Stimulated activated naive CD8-positive, alpha-beta T cell treated with anti-CD3 and anti-CD28 coated beads, Interleukin-15, Interleukin-2, amounts not matched to agents 100 ng/mL and 50 ng/mL, for 24 hours (primary cell): ENCODE measurements at regions not wholly inside any gene's neighbourhood (a gene's known extent, or its start where the extent isn't known, plus 50 kb on each side); places are given as distances from the start of the nearest gene placed in this dataset.
"Not testable (repeated sequence)": the region's sequence is repeated elsewhere in the genome, so short reads cannot be mapped to it uniquely, and the experiment has no call there.

ENCODE experiments used
- H3K27ac Mint-ChIP-seq: one replicate; pipeline ENCODE4 v1.8.0; 2021; ENCODE audit warnings: mild to moderate bottlenecking, mixed read lengths
- H3K27me3 Mint-ChIP-seq: one replicate; pipeline ENCODE4 v1.8.0; 2021; ENCODE audit warnings: mixed read lengths
- H3K36me3 Mint-ChIP-seq: one replicate; pipeline ENCODE4 v1.8.0; 2021; ENCODE audit warnings: low read depth, mixed read lengths
- H3K4me1 Mint-ChIP-seq: one replicate; pipeline ENCODE4 v1.8.0; 2021; ENCODE audit warnings: low read depth, mixed read lengths
- H3K4me3 Mint-ChIP-seq: one replicate; pipeline ENCODE4 v1.8.0; 2021; ENCODE audit warnings: mild to moderate bottlenecking, mixed read lengths
- H3K9me3 Mint-ChIP-seq: one replicate; pipeline ENCODE4 v1.8.0; 2021; ENCODE audit warnings: mixed read lengths

GRCh38 chr5:71771191-71771590 is 52.1 kb downstream of the CARTPT start:
- H3K27me3 Mint-ChIP-seq: peaks cover 13% of the 10 kb centered on the region

GRCh38 chr5:71778678-71779276 is 59.7 kb downstream of the CARTPT start:
- Mint-ChIP-seq H3K36me3 (no peaks in the 10 kb centered on the region), H3K4me1 (peaks cover 16% of the 10 kb centered on the region), H3K4me3 (no peak overlapping the region), H3K9me3 (no peaks in the 10 kb centered on the region), H3K27ac (no peak overlapping the region), H3K27me3 (peaks cover 9% of the 10 kb centered on the region)

More at GRCh38 chr5:71771191-71771590, 52.1 kb downstream of the CARTPT start:
- H3K4me1 Mint-ChIP-seq: no peaks in the 10 kb centered on the region
- H3K4me3 Mint-ChIP-seq: no peak overlapping the region
- H3K36me3 Mint-ChIP-seq: no peaks in the 10 kb centered on the region
- no peak overlapping the region for H3K27ac Mint-ChIP-seq
- no peaks in the 10 kb centered on the region for H3K9me3 Mint-ChIP-seq

- Mint-ChIP-seq H3K27ac (no peak overlapping the region), H3K36me3 (no peaks in the 10 kb centered on the region), H3K4me1 (peaks cover 21% of the 10 kb centered on the region), H3K27me3 (peaks cover 12% of the 10 kb centered on the region), H3K9me3 (no peaks in the 10 kb centered on the region), H3K4me3 (no peak overlapping the region)
These were observed 61.5 kb downstream of the CARTPT start for GRCh38 chr5:71780597-71780996.

- Mint-ChIP-seq H3K36me3 (no peaks in the 10 kb centered on the region), H3K9me3 (no peaks in the 10 kb centered on the region), H3K4me1 (peaks cover 21% of the 10 kb centered on the region), H3K27ac (peak overlapping the region; percentile 64), H3K4me3 (peak overlapping the region; percentile 48), H3K27me3 (peaks cover 6% of the 10 kb centered on the region)
These were observed 63.3 kb downstream of the CARTPT start for GRCh38 chr5:71782393-71782770.

- Mint-ChIP-seq H3K36me3 (no peaks in the 10 kb centered on the region), H3K4me3 (peak overlapping the region; percentile 48), H3K27ac (peak overlapping the region; percentile 64)
These were observed 64.0 kb downstream of the CARTPT start for GRCh38 chr5:71782771-71783770.

GRCh38 chr5:71783891-71784290 is 64.8 kb downstream of the CARTPT start:
- H3K27me3 Mint-ChIP-seq: peaks cover 12% of the 10 kb centered on the region
- H3K27ac Mint-ChIP-seq: no peak overlapping the region
- H3K36me3 Mint-ChIP-seq: no peaks in the 10 kb centered on the region
- H3K4me3 Mint-ChIP-seq: no peak overlapping the region
- peaks cover 2% of the 10 kb centered on the region for H3K9me3 Mint-ChIP-seq
- peaks cover 21% of the 10 kb centered on the region for H3K4me1 Mint-ChIP-seq

More at GRCh38 chr5:71782771-71783770, 64.0 kb downstream of the CARTPT start:
- peaks cover 9% of the 10 kb centered on the region for H3K27me3 Mint-ChIP-seq
- H3K4me1 Mint-ChIP-seq: peaks cover 21% of the 10 kb centered on the region
- no peaks in the 10 kb centered on the region for H3K9me3 Mint-ChIP-seq

- peaks cover 6% of the 10 kb centered on the region for H3K9me3 Mint-ChIP-seq
These were observed 67.4 kb downstream of the CARTPT start for GRCh38 chr5:71786337-71787055.

GRCh38 chr5:71788794-71789193 is 69.7 kb downstream of the CARTPT start:
- H3K4me1 Mint-ChIP-seq: peaks cover 5% of the 10 kb centered on the region
- peaks cover 11% of the 10 kb centered on the region for H3K9me3 Mint-ChIP-seq
- no peak overlapping the region for H3K4me3 Mint-ChIP-seq
- no peaks in the 10 kb centered on the region for H3K36me3 Mint-ChIP-seq
- peaks cover 24% of the 10 kb centered on the region for H3K27me3 Mint-ChIP-seq
- no peak overlapping the region for H3K27ac Mint-ChIP-seq

More at GRCh38 chr5:71786337-71787055, 67.4 kb downstream of the CARTPT start:
- Mint-ChIP-seq H3K4me3 (no peak overlapping the region), H3K27me3 (peaks cover 24% of the 10 kb centered on the region), H3K27ac (no peak overlapping the region), H3K4me1 (peaks cover 21% of the 10 kb centered on the region), H3K36me3 (no peaks in the 10 kb centered on the region)

GRCh38 chr5:71789746-71790145 is 70.7 kb downstream of the CARTPT start:
- Mint-ChIP-seq H3K9me3 (peaks cover 11% of the 10 kb centered on the region), H3K27ac (no peak overlapping the region), H3K4me3 (no peak overlapping the region), H3K4me1 (no peaks in the 10 kb centered on the region), H3K27me3 (peaks cover 19% of the 10 kb centered on the region), H3K36me3 (no peaks in the 10 kb centered on the region)

- Mint-ChIP-seq H3K4me1 (no peaks in the 10 kb centered on the region), H3K36me3 (no peaks in the 10 kb centered on the region), H3K27ac (no peak overlapping the region), H3K27me3 (peaks cover 19% of the 10 kb centered on the region), H3K9me3 (peaks cover 11% of the 10 kb centered on the region), H3K4me3 (no peak overlapping the region)
These were observed 71.4 kb downstream of the CARTPT start for GRCh38 chr5:71790433-71790832.

- not testable (repeated sequence) for H3K36me3 Mint-ChIP-seq, H3K27ac Mint-ChIP-seq, H3K4me1 Mint-ChIP-seq, H3K4me3 Mint-ChIP-seq
- Mint-ChIP-seq H3K27me3 (peaks cover 19% of the 10 kb centered on the region), H3K9me3 (peaks cover 11% of the 10 kb centered on the region)
These were observed 73.0 kb downstream of the CARTPT start for GRCh38 chr5:71792041-71792440.

GRCh38 chr5:71794061-71794695 is 75.1 kb downstream of the CARTPT start:
- Mint-ChIP-seq H3K27me3 (peaks cover 12% of the 10 kb centered on the region), H3K27ac (no peak overlapping the region), H3K4me3 (no peak overlapping the region), H3K36me3 (no peaks in the 10 kb centered on the region), H3K9me3 (peaks cover 6% of the 10 kb centered on the region), H3K4me1 (no peaks in the 10 kb centered on the region)

GRCh38 chr5:71802673-71803072 is 83.6 kb downstream of the CARTPT start:
- Mint-ChIP-seq H3K27me3 (peaks cover 51% of the 10 kb centered on the region), H3K4me3 (no peak overlapping the region), H3K9me3 (no peaks in the 10 kb centered on the region), H3K4me1 (no peaks in the 10 kb centered on the region), H3K27ac (no peak overlapping the region), H3K36me3 (no peaks in the 10 kb centered on the region)

- no peak overlapping the region for H3K4me3 Mint-ChIP-seq
- peaks cover 40% of the 10 kb centered on the region for H3K27me3 Mint-ChIP-seq
- H3K4me1 Mint-ChIP-seq: no peaks in the 10 kb centered on the region
- no peaks in the 10 kb centered on the region for H3K36me3 Mint-ChIP-seq
- no peaks in the 10 kb centered on the region for H3K9me3 Mint-ChIP-seq
- no peak overlapping the region for H3K27ac Mint-ChIP-seq
These were observed 87.6 kb downstream of the CARTPT start for GRCh38 chr5:71806711-71807110.
